B cell (primary cell): ENCODE measurements at regions not wholly inside any gene's neighbourhood (a gene's known extent, or its start where the extent isn't known, plus 50 kb on each side); places are given as distances from the start of the nearest gene placed in this dataset.

Experiments
- ATAC-seq: fragments of 200-7000 bp; cut with Tn5 transposase; one replicate; pipeline ENCODE4 v1.10.0; 2021; ENCODE audit warnings: low read depth, mild to moderate bottlenecking, moderate number of reproducible peaks, moderate library complexity
- CTCF ChIA-PET: fragments of 350-600 bp; sonication (Branson Sonifier 250); formaldehyde crosslinking; loops from one replicate; lab custom pipeline; 2021; ENCODE audit warnings: antibody characterized with exemption, inconsistent platforms; lab: Charles Lee
- POLR2A ChIA-PET: fragments of 350-600 bp; sonication (Branson Sonifier 250); formaldehyde crosslinking; loops from one replicate; lab custom pipeline; 2021; ENCODE audit warnings: antibody characterized with exemption; lab: Charles Lee
- DNase-seq: peaks from one replicate; pipeline ENCODE4 v3.0.0; 2013
- H2AFZ ChIP-seq: 2 replicates; pipeline ENCODE4 v1.6.1; 2012; ENCODE audit warnings: mild to moderate bottlenecking, low read depth, low read length; ENCODE audit not compliant: insufficient read depth, poor library complexity, severe bottlenecking
- H3K27ac ChIP-seq, 2 donors: 1 replicate in 1 of 2; 2 replicates in 1 of 2; pipeline ENCODE4 v1.5.1; 2012 to 2013; ENCODE audit warnings: low read length in 2 of 2, mild to moderate bottlenecking in 2 of 2, moderate library complexity in 1 of 2
- H3K27me3 ChIP-seq, 4 experiments: fragments of 200-600 bp in 1 of 4; sonication (generic) in 1 of 4; replicated peaks in 1 of 4; 1 replicate in 2 of 4; 2 replicates in 2 of 4; pipeline versions ENCODE4 v1.6.1 to v1.7.0; 2013 to 2016; ENCODE audit warnings: low read length in 3 of 4, mild to moderate bottlenecking in 2 of 4, mixed read lengths in 1 of 4, moderate library complexity in 1 of 4; ENCODE audit not compliant: insufficient read depth in 4 of 4, control insufficient read depth in 3 of 4; ENCODE audit errors: control extremely low read depth in 1 of 4
- H3K36me3 ChIP-seq, 2 experiments: replicated peaks in 1 of 2; 1 replicate in 1 of 2; 2 replicates in 1 of 2; pipeline versions ENCODE4 v1.6.1 to v1.7.1; 2013; ENCODE audit warnings: low read length in 1 of 2; ENCODE audit not compliant: insufficient read depth in 2 of 2, control insufficient read depth in 1 of 2; ENCODE audit errors: control extremely low read depth in 1 of 2, extremely low read depth in 1 of 2
- H3K4me1 ChIP-seq, 2 donors: fragments of 200-600 bp in 1 of 2; sonication (generic) in 1 of 2; 1 replicate in 1 of 2; 2 replicates in 1 of 2; pipeline versions ENCODE4 v1.5.1 to v1.6.1; 2013 to 2017; ENCODE audit warnings: low read length in 2 of 2; ENCODE audit not compliant: control insufficient read depth in 2 of 2, insufficient read depth in 2 of 2
- H3K4me2 ChIP-seq: replicated peaks from 2 replicates; pipeline ENCODE3; 2012; ENCODE audit warnings: mild to moderate bottlenecking, low read depth, low read length; ENCODE audit not compliant: poor library complexity, severe bottlenecking
- H3K4me3 ChIP-seq, 5 experiments: fragments of 200-600 bp in 1 of 5; sonication (generic) in 1 of 5; 1 replicate in 3 of 5; 2 replicates in 2 of 5; pipeline versions ENCODE4 v1.5.1 to v1.7.0; 2011 to 2016; ENCODE audit warnings: low read length in 4 of 5, mild to moderate bottlenecking in 4 of 5, low read depth in 2 of 5, control low read depth in 1 of 5, moderate library complexity in 1 of 5; ENCODE audit not compliant: insufficient read depth in 1 of 5; ENCODE audit errors: control extremely low read depth in 1 of 5, extremely low read depth in 1 of 5
- H3K79me2 ChIP-seq: fragments of 200-600 bp; sonication (generic); one replicate; pipeline ENCODE4 v1.6.0; 2016; ENCODE audit warnings: low read length; ENCODE audit not compliant: control insufficient read depth, insufficient read depth
- H3K9ac ChIP-seq: fragments of 200-600 bp; sonication (generic); 2 replicates; pipeline ENCODE4 v1.6.1; 2017; ENCODE audit warnings: mild to moderate bottlenecking, low read length, moderate library complexity
- H3K9me3 ChIP-seq, 3 donors: one replicate each; pipeline versions ENCODE4 v1.6.1 to v1.7.1; 2013; ENCODE audit warnings: low read length in 2 of 3; ENCODE audit not compliant: control insufficient read depth in 2 of 3, insufficient read depth in 1 of 3; ENCODE audit errors: control extremely low read depth in 1 of 3
- H4K20me1 ChIP-seq: 2 replicates; pipeline ENCODE4 v1.6.0; 2012; ENCODE audit warnings: mild to moderate bottlenecking, low read length; ENCODE audit not compliant: insufficient read depth, control insufficient read depth, poor library complexity, severe bottlenecking
- H3K27ac Mint-ChIP-seq: one replicate; pipeline ENCODE4 v1.8.0; 2021; ENCODE audit warnings: mixed read lengths
- H3K27me3 Mint-ChIP-seq: one replicate; pipeline ENCODE4 v1.8.0; 2021; ENCODE audit warnings: mixed read lengths
- H3K4me1 Mint-ChIP-seq: one replicate; pipeline ENCODE4 v1.8.0; 2021; ENCODE audit warnings: mixed read lengths
- H3K4me3 Mint-ChIP-seq: one replicate; pipeline ENCODE4 v1.8.0; 2021; ENCODE audit warnings: mixed read lengths
- H3K9me3 Mint-ChIP-seq: one replicate; pipeline ENCODE4 v1.8.0; 2022; ENCODE audit warnings: mixed read lengths; ENCODE audit not compliant: insufficient read depth
- EZH2 ChIP-seq: IDR thresholded peaks from 2 replicates; pipeline ENCODE4 v1.6.1; 2012; ENCODE audit warnings: borderline replicate concordance, low read depth, mild to moderate bottlenecking, moderate library complexity, low read length; ENCODE audit not compliant: insufficient read depth, poor library complexity, severe bottlenecking
- WGBS: methylation state at CpG from one replicate; pipeline ENCODE4 v1.1.5; 2013; ENCODE audit warnings: missing lambda C conversion rate; ENCODE audit not compliant: insufficient coverage; 5-methylcytosine and 5-hydroxymethylcytosine counted together
- intact Hi-C: fragments of 100-400 bp; cut with micrococcal nuclease; formaldehyde crosslinking; loops from one replicate; pipeline ENCODE4 v1.10.0; 2022
- TF ChIP-seq, protein P1 (sequence below): fragments of 200-600 bp; IDR thresholded peaks from one replicate; pipeline ENCODE4 v1.8.0; 2022; ENCODE audit warnings: antibody characterized with exemption, mild to moderate bottlenecking

DNA sequence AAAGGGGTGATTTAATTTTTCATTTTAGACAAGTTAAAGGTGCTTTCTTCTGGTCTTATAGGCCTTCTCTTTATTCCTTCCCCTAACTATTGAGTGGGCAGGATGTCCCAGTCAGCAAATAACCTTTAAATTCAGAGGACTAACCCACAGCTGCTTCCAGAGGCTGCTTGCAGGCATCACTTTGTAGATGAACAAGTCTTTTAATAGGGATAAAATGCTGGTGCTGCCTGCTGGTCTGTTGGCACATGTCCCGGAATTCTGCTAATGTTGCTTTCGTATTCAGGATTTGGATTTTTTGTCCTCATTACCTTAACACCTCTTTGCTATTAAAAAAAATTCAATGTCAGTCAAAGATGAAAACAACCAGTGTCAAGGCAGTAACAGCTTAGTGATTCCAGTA, 132.7 kb upstream of the KL start:
- Mint-ChIP-seq H3K9me3 (peaks cover 5% of the 10 kb centered on the region), H3K27me3 (peaks cover 4% of the 10 kb centered on the region), H3K27ac (no peak overlapping the region), H3K4me3 (no peak overlapping the region), H3K4me1 (no peaks in the 10 kb centered on the region)
- CTCF ChIA-PET, result no interaction called here
- Histone ChIP-seq H4K20me1 (no peaks in the 10 kb centered on the region), H3K4me2 (no peak overlapping the region), H3K36me3 (no peaks in the 10 kb centered on the region), H3K9me3 (peaks cover 0 to 8% (median 5%) of the 10 kb centered on the region in 3 donors), H3K79me2 (no peaks in the 10 kb centered on the region), H2AFZ (no peak overlapping the region), H3K27me3 (no peaks in the 10 kb centered on the region), H3K9ac (no peak overlapping the region), H3K4me1 (no peaks in the 10 kb centered on the region), H3K4me3 (no peak overlapping the region), H3K27ac (no peak overlapping the region)
- ATAC-seq (no peak), DNase-seq (no peak)
- WGBS, result no CpG with 5 or more reads among the region's 2 CpGs
- TF ChIP-seq EZH2, result no peak
- TF ChIP-seq, protein P1, sequence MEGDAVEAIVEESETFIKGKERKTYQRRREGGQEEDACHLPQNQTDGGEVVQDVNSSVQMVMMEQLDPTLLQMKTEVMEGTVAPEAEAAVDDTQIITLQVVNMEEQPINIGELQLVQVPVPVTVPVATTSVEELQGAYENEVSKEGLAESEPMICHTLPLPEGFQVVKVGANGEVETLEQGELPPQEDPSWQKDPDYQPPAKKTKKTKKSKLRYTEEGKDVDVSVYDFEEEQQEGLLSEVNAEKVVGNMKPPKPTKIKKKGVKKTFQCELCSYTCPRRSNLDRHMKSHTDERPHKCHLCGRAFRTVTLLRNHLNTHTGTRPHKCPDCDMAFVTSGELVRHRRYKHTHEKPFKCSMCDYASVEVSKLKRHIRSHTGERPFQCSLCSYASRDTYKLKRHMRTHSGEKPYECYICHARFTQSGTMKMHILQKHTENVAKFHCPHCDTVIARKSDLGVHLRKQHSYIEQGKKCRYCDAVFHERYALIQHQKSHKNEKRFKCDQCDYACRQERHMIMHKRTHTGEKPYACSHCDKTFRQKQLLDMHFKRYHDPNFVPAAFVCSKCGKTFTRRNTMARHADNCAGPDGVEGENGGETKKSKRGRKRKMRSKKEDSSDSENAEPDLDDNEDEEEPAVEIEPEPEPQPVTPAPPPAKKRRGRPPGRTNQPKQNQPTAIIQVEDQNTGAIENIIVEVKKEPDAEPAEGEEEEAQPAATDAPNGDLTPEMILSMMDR, result no peak
- intact Hi-C loops, result no loop called here
- POLR2A ChIA-PET, result no interaction called here

DNA sequence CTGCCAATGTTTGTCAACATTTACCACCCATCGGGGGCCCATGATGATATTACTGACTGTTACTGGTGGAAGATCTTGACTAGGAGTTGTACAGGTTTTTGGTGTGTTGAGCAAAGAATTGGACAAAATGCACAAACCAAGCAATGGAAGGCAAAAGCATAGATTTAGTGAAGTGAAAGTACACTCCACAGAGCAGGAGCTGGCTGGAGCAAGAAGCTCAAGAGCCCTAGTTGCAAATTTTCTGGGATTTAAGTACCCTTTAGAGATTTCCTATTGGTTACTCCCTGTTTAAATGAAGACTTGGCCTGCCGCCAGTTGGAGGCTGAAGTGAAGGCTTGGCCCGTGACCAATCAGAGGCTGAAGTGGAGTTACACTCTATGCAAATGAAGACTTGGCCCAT, 128.6 kb upstream of the KL start:
- Mint-ChIP-seq H3K27ac (no peak overlapping the region), H3K9me3 (peaks cover 5% of the 10 kb centered on the region), H3K27me3 (peaks cover 4% of the 10 kb centered on the region), H3K4me3 (no peak overlapping the region), H3K4me1 (no peaks in the 10 kb centered on the region)
- intact Hi-C loops, result no loop called here
- TF ChIP-seq, protein P1, result no peak
- no peak for TF ChIP-seq EZH2
- no peaks in the 10 kb centered on the region for H3K27me3 ChIP-seq
- 100% methylated on average over 3 of the region's 3 CpGs for WGBS
- ATAC-seq (no peak), DNase-seq (no peak)
- H3K4me3 ChIP-seq, result no peak overlapping the region
- ChIA-PET POLR2A (no interaction called here), CTCF (no interaction called here)
- H3K9ac ChIP-seq, result no peak overlapping the region
- no peak overlapping the region for H3K27ac ChIP-seq
- H4K20me1 ChIP-seq, result no peaks in the 10 kb centered on the region
- H2AFZ ChIP-seq, result no peak overlapping the region
- no peak overlapping the region for H3K4me2 ChIP-seq
- H3K9me3 ChIP-seq, result peaks cover 0 to 11% (median 5%) of the 10 kb centered on the region in 3 donors
- H3K79me2 ChIP-seq, result no peaks in the 10 kb centered on the region
- no peaks in the 10 kb centered on the region for H3K36me3 ChIP-seq
- H3K4me1 ChIP-seq, result no peaks in the 10 kb centered on the region
